ENCODE measurements at regions not wholly inside any gene's neighbourhood (a gene's known extent, or its start where the extent isn't known, plus 50 kb on each side); places are given as distances from the start of the nearest gene placed in this dataset.
"Not testable (repeated sequence)": the region's sequence is repeated elsewhere in the genome, so short reads cannot be mapped to it uniquely, and the experiment has no call there.

- Histone ChIP-seq H3K36me3 (ENCODE audit: insufficient read depth, low read length) (no peaks in the 10 kb centered on the region), H3K9me3 (ENCODE audit: control insufficient read depth, insufficient read depth, low read length) (no peaks in the 10 kb centered on the region), H3K4me1 (ENCODE audit: insufficient read depth, low read length) (no peaks in the 10 kb centered on the region), H3K9ac (ENCODE audit: low read depth, low read length) (no peak overlapping the region)
Measured at GRCh38 chr6:119760046-119760445, 410.5 kb upstream of the MAN1A1 start.

- no peaks in the 10 kb centered on the region for H3K9me3 ChIP-seq (ENCODE audit: control insufficient read depth, insufficient read depth, low read length)
- no peaks in the 10 kb centered on the region for H3K4me1 ChIP-seq (ENCODE audit: insufficient read depth, low read length)
- no peak overlapping the region for H3K9ac ChIP-seq (ENCODE audit: low read depth, low read length)
- H3K36me3 ChIP-seq (ENCODE audit: insufficient read depth, low read length): no peaks in the 10 kb centered on the region
Measured at GRCh38 chr6:119758385-119758784, 408.8 kb upstream of the MAN1A1 start.

DNA sequence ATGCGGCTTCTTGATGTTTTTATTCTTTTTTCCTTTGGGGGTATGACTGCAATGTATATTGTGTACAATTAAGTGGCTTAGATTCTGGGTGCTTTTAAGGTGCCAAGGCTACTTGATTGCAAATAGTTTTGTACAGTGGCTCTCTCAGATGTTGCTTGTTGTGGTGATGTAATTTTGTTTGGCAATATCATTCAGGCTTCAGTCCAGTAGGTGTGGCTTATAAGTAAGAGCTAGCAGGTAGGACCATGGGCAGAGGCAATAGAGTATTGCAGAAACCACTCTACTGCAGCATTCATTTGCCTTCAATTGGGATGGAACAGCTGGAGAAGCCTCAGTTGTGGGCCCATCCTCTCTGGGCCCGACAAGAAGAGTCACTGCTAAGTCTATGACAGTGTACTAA lies 407.9 kb upstream of the MAN1A1 start:
- no peaks in the 10 kb centered on the region for H3K36me3 ChIP-seq (ENCODE audit: insufficient read depth, low read length)

GRCh38 chr6:119749335-119749734 lies 399.8 kb upstream of the MAN1A1 start:
- Histone ChIP-seq H3K9me3 (ENCODE audit: control insufficient read depth, insufficient read depth, low read length) (no peaks in the 10 kb centered on the region), H3K4me1 (ENCODE audit: insufficient read depth, low read length) (no peaks in the 10 kb centered on the region), H3K9ac (ENCODE audit: low read depth, low read length) (no peak overlapping the region), H3K36me3 (ENCODE audit: insufficient read depth, low read length) (no peaks in the 10 kb centered on the region)

More for the DNA sequence above, 407.9 kb upstream of the MAN1A1 start:
- H3K9me3 ChIP-seq (ENCODE audit: control insufficient read depth, insufficient read depth, low read length): no peaks in the 10 kb centered on the region
- no peaks in the 10 kb centered on the region for H3K4me1 ChIP-seq (ENCODE audit: insufficient read depth, low read length)
- no peak overlapping the region for H3K9ac ChIP-seq (ENCODE audit: low read depth, low read length)

DNA sequence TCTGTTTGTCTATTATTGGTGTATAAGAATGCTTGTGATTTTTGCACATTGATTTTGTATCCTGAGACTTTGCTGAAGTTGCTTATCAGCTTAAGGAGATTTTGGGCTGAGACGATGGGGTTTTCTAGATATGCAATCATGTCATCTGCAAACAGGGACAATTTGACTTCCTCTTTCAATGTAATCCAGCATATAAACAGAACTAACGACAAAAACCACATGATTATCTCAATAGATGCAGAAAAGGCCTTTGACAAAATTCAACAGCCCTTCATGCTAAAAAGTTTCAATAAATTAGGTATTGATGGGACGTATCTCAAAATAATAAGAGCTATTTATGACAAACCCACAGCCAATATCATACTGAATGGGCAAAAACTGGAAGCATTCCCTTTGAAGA lies 399.0 kb upstream of the MAN1A1 start:
- H3K9me3 ChIP-seq (ENCODE audit: control insufficient read depth, insufficient read depth, low read length); H3K4me1 ChIP-seq (ENCODE audit: insufficient read depth, low read length); H3K36me3 ChIP-seq (ENCODE audit: insufficient read depth, low read length); H3K9ac ChIP-seq (ENCODE audit: low read depth, low read length): not testable (repeated sequence)

GRCh38 chr6:119742188-119742803 lies 392.7 kb upstream of the MAN1A1 start:
- H3K36me3 ChIP-seq (ENCODE audit: insufficient read depth, low read length): no peaks in the 10 kb centered on the region
- H3K4me1 ChIP-seq (ENCODE audit: insufficient read depth, low read length): no peaks in the 10 kb centered on the region
- no peaks in the 10 kb centered on the region for H3K9me3 ChIP-seq (ENCODE audit: control insufficient read depth, insufficient read depth, low read length)
- no peak overlapping the region for H3K9ac ChIP-seq (ENCODE audit: low read depth, low read length)

DNA sequence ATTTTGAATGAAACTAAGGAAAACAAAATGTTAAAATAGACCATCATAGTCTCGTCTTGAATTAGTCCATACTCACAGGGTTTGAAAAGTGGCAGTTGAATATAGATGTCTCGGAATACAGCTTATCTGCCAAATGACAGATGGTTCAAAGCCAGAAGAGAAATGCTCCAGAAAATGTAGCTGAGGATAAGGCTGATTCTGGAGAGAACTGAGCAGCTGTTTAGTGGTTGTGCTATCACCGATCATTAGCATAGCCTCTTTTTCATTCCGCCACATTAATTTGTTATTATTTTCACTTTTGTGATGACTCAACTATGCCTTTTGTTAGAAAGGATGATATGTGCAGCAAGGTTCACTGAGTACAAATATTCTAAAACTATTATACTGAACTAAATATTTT lies 390.2 kb upstream of the MAN1A1 start:
- no peaks in the 10 kb centered on the region for H3K4me1 ChIP-seq (ENCODE audit: insufficient read depth, low read length)
- no peaks in the 10 kb centered on the region for H3K36me3 ChIP-seq (ENCODE audit: insufficient read depth, low read length)
- no peak overlapping the region for H3K9ac ChIP-seq (ENCODE audit: low read depth, low read length)
- H3K9me3 ChIP-seq (ENCODE audit: control insufficient read depth, insufficient read depth, low read length): no peaks in the 10 kb centered on the region

DNA sequence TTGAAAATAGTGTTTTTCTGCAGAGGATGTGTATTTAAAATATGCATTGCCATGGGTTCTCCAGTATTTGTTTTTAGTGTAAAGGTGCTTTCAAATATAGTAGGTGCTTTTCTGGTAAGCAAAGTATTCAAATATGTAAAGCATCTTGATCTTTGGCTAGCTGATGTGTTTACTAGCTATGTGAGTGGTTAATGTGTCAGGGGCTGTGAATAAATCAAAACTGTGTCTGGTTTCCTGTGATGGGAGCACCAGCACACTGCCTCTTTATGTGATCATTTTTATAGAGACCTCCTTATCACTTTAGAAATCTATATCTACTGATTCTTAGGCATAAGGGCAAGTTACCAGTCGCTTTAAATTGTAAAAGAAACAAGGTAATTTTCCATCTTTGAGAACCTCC lies 388.9 kb upstream of the MAN1A1 start:
- no peak overlapping the region for H3K9ac ChIP-seq (ENCODE audit: low read depth, low read length)
- no peaks in the 10 kb centered on the region for H3K9me3 ChIP-seq (ENCODE audit: control insufficient read depth, insufficient read depth, low read length)
- no peaks in the 10 kb centered on the region for H3K4me1 ChIP-seq (ENCODE audit: insufficient read depth, low read length)
- no peaks in the 10 kb centered on the region for H3K36me3 ChIP-seq (ENCODE audit: insufficient read depth, low read length)

DNA sequence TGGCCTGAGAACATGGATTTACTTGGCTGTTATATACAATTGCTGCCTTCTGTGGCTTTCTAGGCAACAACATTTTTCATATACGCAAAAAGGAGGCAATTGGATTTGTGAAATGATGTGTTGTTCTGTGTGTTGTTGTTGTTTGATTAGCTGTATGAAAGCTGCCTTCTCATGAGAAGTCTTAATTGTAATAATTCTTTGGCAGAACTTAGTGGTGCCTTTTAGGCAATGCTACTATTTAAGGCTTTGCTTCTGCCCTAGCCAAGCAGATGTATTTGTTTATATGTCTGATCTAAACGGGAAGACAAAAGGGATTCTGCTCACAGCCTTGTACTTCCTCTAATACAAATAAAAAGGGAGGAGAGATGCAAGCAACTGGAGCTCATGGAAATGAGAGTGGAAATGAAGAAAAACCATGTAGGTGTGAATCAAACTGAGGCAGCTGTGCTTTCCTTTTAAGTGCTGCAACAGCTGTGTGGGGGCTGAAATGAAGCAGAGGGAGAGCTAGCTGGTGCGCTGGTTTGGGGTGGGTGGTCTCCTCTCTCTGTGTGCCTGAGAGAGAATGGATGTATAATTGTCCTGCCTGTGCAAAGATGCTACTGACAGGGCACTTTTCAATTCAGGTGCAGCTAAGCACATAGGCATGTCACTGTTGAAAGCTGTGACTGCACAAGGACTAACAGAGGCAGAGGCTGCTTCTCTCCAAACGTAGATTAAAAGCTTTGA lies 386.9 kb upstream of the MAN1A1 start:
- H3K36me3 ChIP-seq (ENCODE audit: insufficient read depth, low read length): no peaks in the 10 kb centered on the region
- no peaks in the 10 kb centered on the region for H3K9me3 ChIP-seq (ENCODE audit: control insufficient read depth, insufficient read depth, low read length)

GRCh38 chr6:119735530-119735929 lies 386.0 kb upstream of the MAN1A1 start:
- Histone ChIP-seq H3K9ac (ENCODE audit: low read depth, low read length) (no peak overlapping the region), H3K36me3 (ENCODE audit: insufficient read depth, low read length) (no peaks in the 10 kb centered on the region), H3K9me3 (ENCODE audit: control insufficient read depth, insufficient read depth, low read length) (no peaks in the 10 kb centered on the region), H3K4me1 (ENCODE audit: insufficient read depth, low read length) (no peaks in the 10 kb centered on the region)

More for the DNA sequence above, 386.9 kb upstream of the MAN1A1 start:
- H3K4me1 ChIP-seq (ENCODE audit: insufficient read depth, low read length): no peaks in the 10 kb centered on the region
- no peak overlapping the region for H3K9ac ChIP-seq (ENCODE audit: low read depth, low read length)

DNA sequence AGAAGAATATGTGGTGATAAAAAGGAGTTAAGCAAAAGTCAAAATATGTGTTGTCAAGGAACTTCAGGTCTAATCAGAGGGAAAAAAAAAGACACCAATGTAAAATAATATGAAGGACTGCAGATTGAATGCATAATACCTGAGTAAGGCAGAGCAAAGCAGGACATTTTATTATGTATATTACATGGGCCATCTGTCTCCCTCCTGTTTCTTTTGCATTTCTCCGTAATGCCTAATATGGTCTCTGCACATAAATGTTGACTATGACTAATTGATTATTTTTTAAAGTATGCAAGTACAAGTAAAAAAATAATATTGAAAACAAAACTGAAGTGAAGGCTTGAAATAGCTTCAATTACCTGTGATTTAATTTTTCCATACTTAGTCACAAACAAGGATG lies 384.7 kb upstream of the MAN1A1 start:
- H3K36me3 ChIP-seq (ENCODE audit: insufficient read depth, low read length): no peaks in the 10 kb centered on the region
- H3K9me3 ChIP-seq (ENCODE audit: control insufficient read depth, insufficient read depth, low read length): no peaks in the 10 kb centered on the region
- H3K4me1 ChIP-seq (ENCODE audit: insufficient read depth, low read length): no peaks in the 10 kb centered on the region
- H3K9ac ChIP-seq (ENCODE audit: low read depth, low read length): no peak overlapping the region

DNA sequence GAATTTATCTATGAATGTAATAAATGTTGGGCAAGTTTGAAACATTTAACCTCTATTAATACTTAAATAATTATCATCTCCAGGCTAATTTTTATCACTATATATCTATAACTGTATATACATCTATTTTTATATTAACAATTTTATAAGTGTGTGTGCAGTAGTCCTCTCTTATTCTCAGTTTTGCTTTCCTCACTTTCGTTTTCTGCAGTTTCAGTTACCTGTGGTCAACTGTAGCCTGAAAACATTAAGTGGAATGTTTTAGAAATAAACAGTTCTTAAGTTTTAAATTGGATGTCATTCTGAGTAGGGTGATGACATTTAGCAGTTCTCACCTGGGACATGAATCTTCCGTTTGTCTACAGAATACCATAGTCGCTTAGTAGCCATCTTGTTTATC lies 379.4 kb upstream of the MAN1A1 start:
- Histone ChIP-seq H3K9ac (ENCODE audit: low read depth, low read length) (no peak overlapping the region), H3K4me1 (ENCODE audit: insufficient read depth, low read length) (no peaks in the 10 kb centered on the region), H3K9me3 (ENCODE audit: control insufficient read depth, insufficient read depth, low read length) (no peaks in the 10 kb centered on the region), H3K36me3 (ENCODE audit: insufficient read depth, low read length) (no peaks in the 10 kb centered on the region)

GRCh38 chr6:119728220-119728750 lies 378.7 kb upstream of the MAN1A1 start:
- Histone ChIP-seq H3K4me1 (ENCODE audit: insufficient read depth, low read length) (no peaks in the 10 kb centered on the region), H3K36me3 (ENCODE audit: insufficient read depth, low read length) (no peaks in the 10 kb centered on the region), H3K9me3 (ENCODE audit: control insufficient read depth, insufficient read depth, low read length) (no peaks in the 10 kb centered on the region), H3K9ac (ENCODE audit: low read depth, low read length) (no peak overlapping the region)

- no peaks in the 10 kb centered on the region for H3K36me3 ChIP-seq (ENCODE audit: insufficient read depth, low read length)
- no peak overlapping the region for H3K9ac ChIP-seq (ENCODE audit: low read depth, low read length)
- H3K4me1 ChIP-seq (ENCODE audit: insufficient read depth, low read length): no peaks in the 10 kb centered on the region
- H3K9me3 ChIP-seq (ENCODE audit: control insufficient read depth, insufficient read depth, low read length): no peaks in the 10 kb centered on the region
Measured at GRCh38 chr6:119727504-119728219, 378.1 kb upstream of the MAN1A1 start.

DNA sequence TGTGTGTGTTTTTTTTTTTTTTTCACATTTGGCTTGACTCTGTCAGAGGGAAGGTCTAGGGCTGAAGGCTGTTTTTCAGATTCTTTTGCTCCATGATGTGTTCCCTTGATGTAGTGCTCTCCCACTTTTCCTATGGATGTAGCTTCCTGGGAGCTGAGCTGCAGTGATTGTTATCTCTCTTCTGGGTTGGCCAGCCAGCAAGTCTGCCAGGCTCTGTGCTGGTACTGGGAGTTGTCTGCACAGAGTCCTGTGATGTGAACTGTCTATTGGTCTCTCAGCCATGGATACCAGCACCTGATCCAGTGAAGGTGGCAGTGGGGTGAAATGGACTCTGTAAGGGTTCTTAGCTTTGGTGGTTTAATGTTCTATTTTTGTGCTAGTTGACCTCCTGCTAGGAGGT lies 377.4 kb upstream of the MAN1A1 start:
- H3K9me3 ChIP-seq (ENCODE audit: control insufficient read depth, insufficient read depth, low read length); H3K9ac ChIP-seq (ENCODE audit: low read depth, low read length); H3K4me1 ChIP-seq (ENCODE audit: insufficient read depth, low read length); H3K36me3 ChIP-seq (ENCODE audit: insufficient read depth, low read length): not testable (repeated sequence)
